Chondrocyte (in vitro differentiated cells): ENCODE measurements at regions not wholly inside any gene's neighbourhood (a gene's known extent, or its start where the extent isn't known, plus 50 kb on each side); places are given as distances from the start of the nearest gene placed in this dataset.

ENCODE experiments used
- DNase-seq: peaks from one replicate; pipeline ENCODE4 v3.0.0; 2021; ENCODE audit warnings: mixed read lengths, low spot score
- H3K27ac Mint-ChIP-seq: one replicate; pipeline ENCODE4 v1.8.0; 2021; ENCODE audit warnings: mild to moderate bottlenecking, moderate library complexity, mixed read lengths; ENCODE audit not compliant: unreplicated experiment
- H3K27me3 Mint-ChIP-seq: 2 replicates; pipeline ENCODE4 v1.8.0; 2021; ENCODE audit warnings: low read depth, mixed read lengths
- H3K36me3 Mint-ChIP-seq: 2 replicates; pipeline ENCODE4 v1.8.0; 2021; ENCODE audit warnings: low read depth, mixed read lengths
- H3K4me1 Mint-ChIP-seq: 2 replicates; pipeline ENCODE4 v1.8.0; 2021; ENCODE audit warnings: low read depth, mild to moderate bottlenecking, mixed read lengths
- H3K4me3 Mint-ChIP-seq: one replicate; pipeline ENCODE4 v1.8.0; 2021; ENCODE audit warnings: mild to moderate bottlenecking, moderate library complexity, mixed read lengths; ENCODE audit not compliant: unreplicated experiment
- H3K9me3 Mint-ChIP-seq: 2 replicates; pipeline ENCODE4 v1.8.0; 2021; ENCODE audit warnings: low read depth, mixed read lengths
- TF ChIP-seq, protein P1 (sequence below): fragments of 200-600 bp; sonication (generic); IDR thresholded peaks from 2 replicates; pipeline ENCODE4 v1.5.0; 2021; ENCODE audit warnings: antibody characterized with exemption, mild to moderate bottlenecking, moderate library complexity

DNA sequence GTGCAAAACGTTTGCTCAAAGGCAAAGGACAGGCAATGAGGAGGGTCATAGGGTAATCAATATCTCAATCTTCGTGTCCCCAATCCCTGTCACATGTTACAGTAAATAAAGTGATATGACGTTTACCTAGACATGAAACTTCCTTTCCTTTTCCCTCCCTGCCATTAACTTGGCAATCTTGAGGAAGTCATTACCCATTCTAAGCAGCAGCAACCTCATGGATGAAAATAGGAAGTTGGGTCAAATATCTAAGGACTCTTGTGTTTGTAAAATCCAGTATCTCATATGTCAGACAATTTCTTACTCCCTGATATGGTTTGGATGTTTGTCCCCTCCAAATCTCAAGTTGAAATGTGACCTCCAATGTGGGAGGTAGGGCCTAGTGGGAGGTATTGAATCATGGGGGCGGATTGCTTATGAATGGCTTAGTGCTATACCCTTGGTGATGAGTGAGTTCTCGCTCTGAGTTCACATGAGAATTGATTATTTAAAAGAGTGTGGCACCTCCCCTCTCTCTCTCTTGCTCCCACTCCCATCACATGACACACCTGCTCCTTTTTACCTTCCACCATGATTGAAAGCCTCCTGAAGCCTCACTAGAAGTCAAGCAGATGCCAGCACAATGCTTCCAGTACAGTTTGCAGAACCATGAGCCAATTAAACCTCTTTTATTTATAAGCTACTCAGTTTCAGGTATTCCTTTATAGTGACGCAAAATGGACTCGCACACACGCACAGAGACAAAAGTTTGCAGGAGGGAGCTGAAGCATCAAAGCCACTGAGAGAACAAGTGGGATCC, 545.9 kb upstream of the JARID2 start:
- TF ChIP-seq, protein P1, sequence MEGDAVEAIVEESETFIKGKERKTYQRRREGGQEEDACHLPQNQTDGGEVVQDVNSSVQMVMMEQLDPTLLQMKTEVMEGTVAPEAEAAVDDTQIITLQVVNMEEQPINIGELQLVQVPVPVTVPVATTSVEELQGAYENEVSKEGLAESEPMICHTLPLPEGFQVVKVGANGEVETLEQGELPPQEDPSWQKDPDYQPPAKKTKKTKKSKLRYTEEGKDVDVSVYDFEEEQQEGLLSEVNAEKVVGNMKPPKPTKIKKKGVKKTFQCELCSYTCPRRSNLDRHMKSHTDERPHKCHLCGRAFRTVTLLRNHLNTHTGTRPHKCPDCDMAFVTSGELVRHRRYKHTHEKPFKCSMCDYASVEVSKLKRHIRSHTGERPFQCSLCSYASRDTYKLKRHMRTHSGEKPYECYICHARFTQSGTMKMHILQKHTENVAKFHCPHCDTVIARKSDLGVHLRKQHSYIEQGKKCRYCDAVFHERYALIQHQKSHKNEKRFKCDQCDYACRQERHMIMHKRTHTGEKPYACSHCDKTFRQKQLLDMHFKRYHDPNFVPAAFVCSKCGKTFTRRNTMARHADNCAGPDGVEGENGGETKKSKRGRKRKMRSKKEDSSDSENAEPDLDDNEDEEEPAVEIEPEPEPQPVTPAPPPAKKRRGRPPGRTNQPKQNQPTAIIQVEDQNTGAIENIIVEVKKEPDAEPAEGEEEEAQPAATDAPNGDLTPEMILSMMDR: no peak
- Mint-ChIP-seq H3K36me3 (no peaks in the 10 kb centered on the region), H3K4me3 (no peak overlapping the region), H3K4me1 (peaks cover 22% of the 10 kb centered on the region), H3K9me3 (peaks cover 6% of the 10 kb centered on the region), H3K27me3 (no peaks in the 10 kb centered on the region), H3K27ac (no peak overlapping the region)
- no peak for DNase-seq

GRCh38 chr6:14701946-14702345, 543.9 kb upstream of the JARID2 start:
- Mint-ChIP-seq H3K9me3 (peaks cover 6% of the 10 kb centered on the region), H3K36me3 (no peaks in the 10 kb centered on the region)

GRCh38 chr6:14702678-14703077, 543.2 kb upstream of the JARID2 start:
- Mint-ChIP-seq H3K36me3 (no peaks in the 10 kb centered on the region), H3K9me3 (peaks cover 6% of the 10 kb centered on the region), H3K27me3 (no peaks in the 10 kb centered on the region), H3K4me1 (peaks cover 39% of the 10 kb centered on the region), H3K4me3 (no peak overlapping the region), H3K27ac (no peak overlapping the region)
- no peak for DNase-seq
- TF ChIP-seq, protein P1: peak; percentile 22

More at GRCh38 chr6:14701946-14702345, 543.9 kb upstream of the JARID2 start:
- Mint-ChIP-seq H3K4me3 (no peak overlapping the region), H3K27ac (no peak overlapping the region), H3K27me3 (no peaks in the 10 kb centered on the region), H3K4me1 (peaks cover 32% of the 10 kb centered on the region)
- TF ChIP-seq, protein P1: no peak
- no peak for DNase-seq

GRCh38 chr6:14703586-14703985, 542.3 kb upstream of the JARID2 start:
- H3K36me3 Mint-ChIP-seq: no peaks in the 10 kb centered on the region
- TF ChIP-seq, protein P1: no peak
- H3K4me1 Mint-ChIP-seq: peaks cover 40% of the 10 kb centered on the region
- no peak for DNase-seq
- no peaks in the 10 kb centered on the region for H3K27me3 Mint-ChIP-seq
- H3K27ac Mint-ChIP-seq: peak overlapping the region; percentile 50
- no peak overlapping the region for H3K4me3 Mint-ChIP-seq
- peaks cover 6% of the 10 kb centered on the region for H3K9me3 Mint-ChIP-seq

DNA sequence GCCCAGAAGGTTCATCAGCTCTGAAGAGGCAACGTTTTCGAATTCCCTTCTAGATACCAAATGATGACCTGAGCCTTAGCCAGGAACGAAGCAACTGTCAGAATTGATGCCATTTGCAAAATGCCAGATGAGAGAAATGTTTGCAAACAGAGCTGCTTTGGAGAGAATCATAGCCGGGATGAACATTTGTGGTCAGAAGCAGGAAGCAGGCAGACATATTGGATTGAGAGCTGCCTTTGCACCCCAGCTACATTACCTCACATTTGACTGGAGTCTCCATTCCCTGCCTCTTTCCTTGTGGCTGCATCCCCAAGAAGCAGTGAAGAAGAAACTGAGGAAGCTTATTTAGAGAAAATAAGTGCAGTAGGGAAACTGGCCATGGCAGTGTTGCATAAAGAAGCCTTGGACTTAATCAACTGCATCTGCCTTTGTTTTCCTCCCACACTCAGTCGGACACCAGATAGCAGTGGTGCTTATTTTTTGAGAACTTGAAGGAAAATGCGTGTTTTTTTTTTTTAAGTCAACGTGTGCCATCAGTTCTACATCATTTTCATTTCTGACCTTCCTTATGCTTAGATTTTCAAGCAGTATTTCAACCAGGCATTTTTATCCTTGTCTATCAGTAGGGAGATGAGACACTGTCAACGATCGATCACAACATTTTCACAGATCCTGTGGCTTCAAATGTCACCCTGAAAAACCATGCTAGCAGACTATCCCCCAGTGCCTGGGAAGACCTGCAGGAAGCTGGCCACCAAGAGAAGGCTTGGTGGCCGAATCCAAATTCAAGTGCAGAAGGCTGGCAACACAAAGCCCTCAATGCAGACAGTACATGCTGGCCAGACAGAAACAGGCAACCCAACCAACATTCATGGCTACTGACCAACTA, 541.2 kb upstream of the JARID2 start:
- Mint-ChIP-seq H3K27me3 (no peaks in the 10 kb centered on the region), H3K9me3 (peaks cover 6% of the 10 kb centered on the region), H3K4me1 (peaks cover 40% of the 10 kb centered on the region), H3K27ac (no peak overlapping the region), H3K36me3 (no peaks in the 10 kb centered on the region), H3K4me3 (no peak overlapping the region)
- TF ChIP-seq, protein P1: no peak
- no peak for DNase-seq
